ENCODE measurements at regions not wholly inside any gene's neighbourhood (a gene's known extent, or its start where the extent isn't known, plus 50 kb on each side); places are given as distances from the start of the nearest gene placed in this dataset.

DNA sequence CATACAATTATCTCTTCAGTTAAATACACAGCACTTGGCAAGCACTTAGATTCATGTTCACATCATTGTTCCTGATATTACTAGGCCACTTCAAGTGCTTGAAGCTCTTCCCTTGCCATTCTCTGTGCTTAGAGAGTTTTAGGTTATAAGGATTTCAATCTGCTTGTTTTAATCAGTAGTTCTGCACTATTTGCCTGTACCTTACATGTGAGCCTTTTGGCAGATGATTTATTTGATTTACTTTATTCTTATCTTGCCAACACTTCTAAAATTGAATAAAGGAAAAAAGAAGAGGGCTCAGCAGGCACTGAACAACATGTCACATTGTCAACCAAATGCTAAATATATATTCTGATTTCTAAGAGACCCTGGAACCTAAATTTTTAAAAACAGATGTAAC, 363.8 kb upstream of the USP15 start:
- TF ChIP-seq, protein P1, sequence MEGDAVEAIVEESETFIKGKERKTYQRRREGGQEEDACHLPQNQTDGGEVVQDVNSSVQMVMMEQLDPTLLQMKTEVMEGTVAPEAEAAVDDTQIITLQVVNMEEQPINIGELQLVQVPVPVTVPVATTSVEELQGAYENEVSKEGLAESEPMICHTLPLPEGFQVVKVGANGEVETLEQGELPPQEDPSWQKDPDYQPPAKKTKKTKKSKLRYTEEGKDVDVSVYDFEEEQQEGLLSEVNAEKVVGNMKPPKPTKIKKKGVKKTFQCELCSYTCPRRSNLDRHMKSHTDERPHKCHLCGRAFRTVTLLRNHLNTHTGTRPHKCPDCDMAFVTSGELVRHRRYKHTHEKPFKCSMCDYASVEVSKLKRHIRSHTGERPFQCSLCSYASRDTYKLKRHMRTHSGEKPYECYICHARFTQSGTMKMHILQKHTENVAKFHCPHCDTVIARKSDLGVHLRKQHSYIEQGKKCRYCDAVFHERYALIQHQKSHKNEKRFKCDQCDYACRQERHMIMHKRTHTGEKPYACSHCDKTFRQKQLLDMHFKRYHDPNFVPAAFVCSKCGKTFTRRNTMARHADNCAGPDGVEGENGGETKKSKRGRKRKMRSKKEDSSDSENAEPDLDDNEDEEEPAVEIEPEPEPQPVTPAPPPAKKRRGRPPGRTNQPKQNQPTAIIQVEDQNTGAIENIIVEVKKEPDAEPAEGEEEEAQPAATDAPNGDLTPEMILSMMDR (IDR thresholded peaks at IDR 0.05; ENCODE audit: low read depth, low read length, poor library complexity, severe bottlenecking) = no peak
- no peak for TF ChIP-seq EZH2phosphoT487 (IDR thresholded peaks at IDR 0.05; ENCODE audit: borderline replicate concordance, low read length)

DNA sequence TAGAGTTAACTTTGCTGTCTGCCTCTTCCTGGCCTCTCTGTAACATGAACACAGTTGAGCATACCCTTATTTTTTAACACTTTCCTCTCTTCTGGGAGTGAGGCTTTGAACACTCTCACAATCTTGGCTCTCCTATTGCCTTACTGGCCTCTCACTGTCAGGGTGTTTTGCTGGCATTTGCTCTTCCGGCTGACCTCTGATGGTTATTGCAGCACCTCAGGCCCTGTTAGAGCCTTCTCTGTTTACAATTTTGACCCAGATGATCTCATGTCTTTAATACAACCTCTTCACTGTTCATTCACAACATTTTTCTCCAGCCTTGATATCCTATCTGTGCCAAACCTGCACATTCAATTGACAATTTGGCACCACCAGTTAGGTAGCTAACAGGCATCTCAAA, 357.8 kb upstream of the USP15 start:
- H3K9me3 ChIP-seq (ENCODE audit: control insufficient read depth, insufficient read depth, low read length) = peaks cover 6% of the 10 kb centered on the region; the same call in 1 of the 2 replicates
- no peak overlapping the region for H3K27ac ChIP-seq (ENCODE audit: low read depth, low read length)
- H3K36me3 ChIP-seq (ENCODE audit: control insufficient read depth, low read length) = no peaks in the 10 kb centered on the region
- H4K20me1 ChIP-seq (ENCODE audit: control insufficient read depth, insufficient read depth, low read depth, low read length) = no peaks in the 10 kb centered on the region
- H3K9me2 ChIP-seq (replicated peaks; ENCODE audit: control insufficient read depth, low read length) = no peaks in the 10 kb centered on the region
- H3K4me1 ChIP-seq (ENCODE audit: control insufficient read depth, low read length) = no peaks in the 10 kb centered on the region
- H3K4me2 ChIP-seq (ENCODE audit: low read length) = no peak overlapping the region
- H3K4me3 ChIP-seq (ENCODE audit: low read length) = no peak overlapping the region
- H3K27me3 ChIP-seq (ENCODE audit: control insufficient read depth, low read length) = no peaks in the 10 kb centered on the region
- no peaks in the 10 kb centered on the region for H3K79me2 ChIP-seq (ENCODE audit: control insufficient read depth, low read length)
- no peaks in the 10 kb centered on the region for H3F3A ChIP-seq (ENCODE audit: control insufficient read depth, insufficient read depth)
- TF ChIP-seq, protein P1 (IDR thresholded peaks at IDR 0.05; ENCODE audit: low read depth, low read length, poor library complexity, severe bottlenecking) = no peak
- no peak for TF ChIP-seq EZH2phosphoT487 (IDR thresholded peaks at IDR 0.05; ENCODE audit: borderline replicate concordance, low read length)

More for the DNA sequence above, 363.8 kb upstream of the USP15 start:
- no peaks in the 10 kb centered on the region for H3K79me2 ChIP-seq (ENCODE audit: control insufficient read depth, low read length)
- no peaks in the 10 kb centered on the region for H3K36me3 ChIP-seq (ENCODE audit: control insufficient read depth, low read length)
- H3K4me3 ChIP-seq (ENCODE audit: low read length) = no peak overlapping the region
- no peaks in the 10 kb centered on the region for H4K20me1 ChIP-seq (ENCODE audit: control insufficient read depth, insufficient read depth, low read depth, low read length)
- H3K4me2 ChIP-seq (ENCODE audit: low read length) = no peak overlapping the region
- no peaks in the 10 kb centered on the region for H3K9me2 ChIP-seq (replicated peaks; ENCODE audit: control insufficient read depth, low read length)
- H3K9me3 ChIP-seq (ENCODE audit: control insufficient read depth, insufficient read depth, low read length) = peaks cover 6% of the 10 kb centered on the region; the same call in 1 of the 2 replicates
- H3K27ac ChIP-seq (ENCODE audit: low read depth, low read length) = no peak overlapping the region
- no peaks in the 10 kb centered on the region for H3K4me1 ChIP-seq (ENCODE audit: control insufficient read depth, low read length)
- H3K27me3 ChIP-seq (ENCODE audit: control insufficient read depth, low read length) = no peaks in the 10 kb centered on the region
- H3F3A ChIP-seq (ENCODE audit: control insufficient read depth, insufficient read depth) = no peaks in the 10 kb centered on the region

DNA sequence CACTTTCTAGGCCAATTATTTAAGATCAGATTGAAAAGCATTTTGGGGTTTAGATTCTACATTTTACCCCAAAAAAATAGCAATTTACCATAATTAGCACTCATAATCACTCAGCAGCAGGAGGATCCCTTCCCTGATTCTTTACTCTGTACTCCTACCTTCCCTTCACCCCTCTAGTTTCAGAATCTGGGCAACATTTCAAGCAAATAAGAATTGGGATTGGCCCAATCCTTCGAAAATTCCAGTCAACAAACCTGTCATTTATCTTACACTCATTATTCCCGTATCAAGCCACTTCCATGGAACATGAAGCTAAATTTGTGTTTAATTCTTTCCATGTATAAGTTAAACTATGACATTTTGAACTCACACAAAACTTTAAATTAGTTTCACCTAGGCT, 349.1 kb upstream of the USP15 start:
- H4K20me1 ChIP-seq (ENCODE audit: control insufficient read depth, insufficient read depth, low read depth, low read length) = no peaks in the 10 kb centered on the region
- no peaks in the 10 kb centered on the region for H3K79me2 ChIP-seq (ENCODE audit: control insufficient read depth, low read length)
- no peaks in the 10 kb centered on the region for H3K4me1 ChIP-seq (ENCODE audit: control insufficient read depth, low read length)
- no peaks in the 10 kb centered on the region for H3K27me3 ChIP-seq (ENCODE audit: control insufficient read depth, low read length)
- no peak overlapping the region for H3K4me3 ChIP-seq (ENCODE audit: low read length)
- H3K27ac ChIP-seq (ENCODE audit: low read depth, low read length) = no peak overlapping the region
- H3K9me2 ChIP-seq (replicated peaks; ENCODE audit: control insufficient read depth, low read length) = no peaks in the 10 kb centered on the region
- H3K36me3 ChIP-seq (ENCODE audit: control insufficient read depth, low read length) = no peaks in the 10 kb centered on the region
- H3K4me2 ChIP-seq (ENCODE audit: low read length) = no peak overlapping the region
- H3K9me3 ChIP-seq (ENCODE audit: control insufficient read depth, insufficient read depth, low read length) = no peaks in the 10 kb centered on the region
- no peaks in the 10 kb centered on the region for H3F3A ChIP-seq (ENCODE audit: control insufficient read depth, insufficient read depth)
- TF ChIP-seq, protein P1 (IDR thresholded peaks at IDR 0.05; ENCODE audit: low read depth, low read length, poor library complexity, severe bottlenecking) = no peak
- no peak for TF ChIP-seq EZH2phosphoT487 (IDR thresholded peaks at IDR 0.05; ENCODE audit: borderline replicate concordance, low read length)

Data from DOHH2 (cell line).